ENCODE measurements at regions not wholly inside any gene's neighbourhood (a gene's known extent, or its start where the extent isn't known, plus 50 kb on each side); places are given as distances from the start of the nearest gene placed in this dataset.
"Not testable (repeated sequence)": the region's sequence is repeated elsewhere in the genome, so short reads cannot be mapped to it uniquely, and the experiment has no call there.

DNA sequence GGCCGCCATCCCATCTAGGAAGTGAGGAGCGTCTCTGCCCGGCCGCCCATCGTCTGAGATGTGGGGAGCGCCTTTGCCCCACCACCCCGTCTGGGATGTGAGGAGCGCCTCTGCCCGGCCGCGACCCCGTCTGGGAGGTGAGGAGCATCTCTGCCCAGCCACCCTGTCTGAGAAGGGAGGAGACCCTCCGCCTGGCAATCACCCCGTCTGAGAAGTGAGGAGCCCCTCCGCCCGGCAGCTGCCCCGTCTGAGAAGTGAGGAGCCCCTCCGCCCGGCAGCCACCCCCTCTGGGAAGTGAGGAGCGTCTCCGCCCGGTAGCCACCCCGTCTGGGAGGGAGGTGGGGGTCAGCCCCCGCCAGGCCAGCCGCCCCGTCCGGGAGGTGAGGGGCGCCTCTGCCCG lies 194.2 kb upstream of the FBXL4 start:
- not testable (repeated sequence) for DNase-seq (ENCODE audit: low read depth in 3 of 3)

DNA sequence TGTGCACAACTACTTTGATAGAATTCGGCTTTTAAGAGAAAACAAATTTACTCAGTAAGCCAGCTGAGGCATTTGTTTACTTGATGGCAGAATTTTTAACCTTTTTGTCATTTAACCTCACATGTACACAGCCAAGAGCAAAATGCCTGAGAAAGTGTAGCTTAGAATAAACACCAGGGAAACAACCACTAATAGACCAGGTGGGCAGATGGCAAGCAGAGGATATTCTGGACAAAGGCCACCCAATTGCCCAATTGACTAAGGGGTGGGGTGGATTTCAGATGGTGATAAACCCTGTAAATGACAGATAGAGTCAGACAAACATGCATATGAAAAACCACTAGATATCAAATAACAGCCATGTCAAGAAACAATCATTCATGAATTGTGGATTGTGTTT lies 190.7 kb upstream of the FBXL4 start:
- no peak for DNase-seq (ENCODE audit: low read depth in 3 of 3)

DNA sequence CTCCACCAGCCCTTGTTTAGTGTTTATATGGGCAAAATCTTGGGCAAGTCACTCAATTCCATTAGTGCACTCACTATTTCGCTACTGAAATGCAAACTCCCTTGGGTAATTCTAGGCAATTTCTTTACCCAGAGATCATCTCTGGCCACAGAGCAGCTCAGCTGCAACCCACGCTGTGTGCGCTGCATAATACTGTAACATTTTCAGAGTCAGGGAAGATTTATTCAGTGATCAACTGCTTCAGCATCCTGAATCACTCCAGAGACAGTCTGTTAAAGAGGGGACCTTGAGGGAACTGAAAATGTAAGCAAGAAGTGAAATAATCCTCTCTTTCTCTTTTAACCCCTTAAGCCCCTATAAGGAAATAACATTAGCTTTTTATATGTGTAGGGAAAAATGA lies 189.6 kb upstream of the FBXL4 start:
- DNase-seq (ENCODE audit: low read depth in 3 of 3) = no peak

DNA sequence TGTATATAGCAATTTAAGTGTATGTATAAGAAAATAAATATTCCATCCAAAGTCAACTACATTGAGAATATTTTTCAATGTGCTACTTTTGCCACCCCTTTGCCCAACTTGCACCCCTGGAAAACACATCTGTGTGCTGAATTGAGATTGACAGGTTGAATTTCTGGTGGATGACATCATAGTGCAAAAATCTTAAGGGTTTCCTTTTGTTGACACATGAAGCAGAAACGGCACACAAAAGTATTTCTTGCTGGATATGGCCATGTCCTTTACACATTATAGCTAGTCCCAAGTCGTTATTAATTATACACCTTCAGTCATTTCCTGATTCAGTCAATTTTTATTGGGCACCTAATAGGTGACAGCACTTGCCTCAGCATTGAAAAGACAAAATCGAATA lies 188.7 kb upstream of the FBXL4 start:
- DNase-seq (ENCODE audit: low read depth in 3 of 3) = no peak

DNA sequence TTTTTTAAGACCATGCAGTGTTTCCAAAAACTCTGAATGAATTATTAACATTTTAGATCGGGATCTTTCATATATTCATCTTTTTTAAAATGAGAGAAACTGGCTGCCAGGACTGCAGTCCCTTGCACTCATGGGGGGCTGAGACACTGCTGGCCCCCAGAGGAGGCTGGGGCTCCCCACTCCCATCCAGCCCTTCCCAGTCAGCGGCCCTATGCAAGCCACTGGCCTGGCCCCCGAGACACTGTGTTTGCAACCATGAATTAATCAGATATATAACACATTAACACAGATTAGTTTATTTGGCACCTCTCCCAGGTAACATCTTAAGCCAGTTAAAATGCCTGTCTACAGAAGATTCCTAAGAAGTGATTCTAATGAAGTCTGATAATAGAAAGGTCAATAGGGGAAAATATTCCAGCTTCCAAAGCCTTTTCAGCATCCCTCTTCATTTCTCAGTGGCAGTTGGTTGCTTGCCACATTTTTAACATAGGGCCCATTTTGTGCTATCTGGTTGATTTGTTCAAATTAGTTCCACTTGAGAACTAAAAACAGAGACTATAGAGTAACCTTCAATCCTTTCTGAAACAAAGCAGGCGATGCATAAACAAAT lies 184.4 kb upstream of the FBXL4 start:
- DNase-seq (ENCODE audit: low read depth in 3 of 3) = no peak

DNA sequence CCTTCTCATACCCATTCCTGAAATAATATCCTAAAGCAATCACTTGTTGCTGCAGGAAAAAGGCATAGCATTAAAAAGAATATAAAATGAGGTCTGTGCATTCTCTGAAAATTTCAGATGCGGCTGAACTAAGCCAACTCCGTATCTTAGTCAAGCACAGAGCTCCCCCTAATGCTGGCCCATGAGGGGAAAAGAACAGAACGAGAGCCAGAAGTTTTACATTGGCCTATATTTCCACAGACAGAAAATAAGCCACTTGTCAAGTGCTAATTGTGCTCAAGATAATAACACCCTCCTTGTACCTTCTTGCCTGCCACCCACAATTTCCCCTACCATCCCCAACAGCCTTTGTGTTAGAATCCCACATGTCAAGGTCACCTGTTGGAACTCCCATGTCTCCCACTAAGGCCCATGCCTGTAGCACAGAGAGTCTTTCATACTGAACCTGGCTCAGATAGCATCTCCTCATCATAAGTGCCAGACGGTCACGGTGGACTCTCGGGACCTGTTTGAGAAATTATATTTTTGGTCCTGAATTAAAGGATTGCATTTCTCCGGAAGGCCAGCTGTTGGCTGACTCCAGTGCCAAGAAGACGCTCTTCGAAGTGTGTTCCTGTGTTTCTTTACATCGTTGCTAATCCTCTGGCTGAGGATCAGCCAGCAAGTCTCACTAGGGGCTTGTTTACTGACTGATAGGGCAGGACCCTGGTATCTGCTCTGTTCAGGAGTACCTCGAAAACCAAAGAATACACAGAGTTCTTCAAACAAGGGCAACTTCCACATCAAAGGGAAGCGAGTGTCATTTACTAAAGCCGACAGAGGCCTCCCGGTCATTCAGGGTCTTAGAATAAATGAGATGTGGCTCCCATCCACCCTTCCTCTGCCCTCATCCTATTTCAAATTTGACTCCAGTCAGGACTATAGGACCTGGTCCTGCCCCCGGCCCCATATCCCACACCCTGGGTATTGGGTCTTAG lies 183.4 kb upstream of the FBXL4 start:
- DNase-seq (ENCODE audit: low read depth in 3 of 3) = no peak

DNA sequence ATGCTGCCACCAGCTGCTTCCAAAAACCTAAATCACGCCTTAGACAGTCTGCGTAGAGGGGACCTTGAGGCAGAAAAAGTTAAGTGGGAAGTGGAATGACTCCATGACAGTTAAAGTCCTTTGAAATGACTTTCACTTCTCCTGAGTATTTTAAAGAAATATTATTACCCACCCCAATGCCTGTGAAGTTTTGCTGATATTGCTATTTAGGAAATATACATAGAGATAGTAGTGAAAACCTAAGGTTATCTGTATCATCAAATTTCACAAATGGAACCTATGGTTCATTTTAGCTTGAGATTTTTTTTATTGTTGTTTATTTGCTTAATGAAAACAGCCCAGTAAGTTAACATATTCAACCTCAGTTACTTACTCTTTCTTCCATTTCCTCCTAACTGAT lies 182.1 kb upstream of the FBXL4 start:
- DNase-seq (ENCODE audit: low read depth in 3 of 3) = no peak

DNA sequence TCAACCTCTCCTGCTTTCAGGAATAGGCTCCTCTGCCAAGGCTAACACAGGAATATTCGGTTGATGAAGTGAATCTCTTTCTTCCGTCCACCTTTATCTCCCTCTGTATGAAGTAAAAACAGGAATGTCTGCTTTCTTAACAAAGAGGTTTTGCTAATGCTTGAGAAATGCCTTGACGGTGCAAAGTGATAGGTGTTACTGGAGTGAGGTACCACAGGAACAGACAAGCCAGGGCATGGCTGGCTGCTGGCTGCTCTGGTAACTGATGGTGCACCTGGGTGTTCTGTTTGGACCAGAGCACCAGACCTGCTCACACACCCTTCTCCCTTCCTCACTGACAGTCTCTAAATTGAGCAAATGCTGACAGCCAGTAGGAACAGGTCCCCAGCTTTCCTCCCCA lies 174.0 kb upstream of the FBXL4 start:
- DNase-seq (ENCODE audit: low read depth in 3 of 3) = no peak

DNA sequence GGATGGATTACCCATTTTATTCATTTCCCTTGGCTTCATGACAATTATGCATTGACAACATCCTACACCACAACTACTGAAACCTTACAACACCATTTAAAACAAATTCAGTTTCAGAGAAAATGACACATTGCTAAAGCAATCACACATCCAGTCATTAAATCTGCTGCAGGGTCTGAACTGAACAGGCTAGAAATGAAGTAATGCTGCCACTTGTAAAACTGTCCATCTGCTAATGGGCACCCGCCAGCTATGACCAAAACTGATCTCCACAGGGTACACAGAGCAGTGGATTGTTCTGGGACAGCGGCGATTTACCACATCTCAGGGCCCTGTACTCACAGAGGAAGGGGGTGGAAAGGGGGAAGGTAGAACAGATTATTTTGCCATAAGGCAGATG lies 172.9 kb upstream of the FBXL4 start:
- DNase-seq (ENCODE audit: low read depth in 3 of 3) = no peak

DNA sequence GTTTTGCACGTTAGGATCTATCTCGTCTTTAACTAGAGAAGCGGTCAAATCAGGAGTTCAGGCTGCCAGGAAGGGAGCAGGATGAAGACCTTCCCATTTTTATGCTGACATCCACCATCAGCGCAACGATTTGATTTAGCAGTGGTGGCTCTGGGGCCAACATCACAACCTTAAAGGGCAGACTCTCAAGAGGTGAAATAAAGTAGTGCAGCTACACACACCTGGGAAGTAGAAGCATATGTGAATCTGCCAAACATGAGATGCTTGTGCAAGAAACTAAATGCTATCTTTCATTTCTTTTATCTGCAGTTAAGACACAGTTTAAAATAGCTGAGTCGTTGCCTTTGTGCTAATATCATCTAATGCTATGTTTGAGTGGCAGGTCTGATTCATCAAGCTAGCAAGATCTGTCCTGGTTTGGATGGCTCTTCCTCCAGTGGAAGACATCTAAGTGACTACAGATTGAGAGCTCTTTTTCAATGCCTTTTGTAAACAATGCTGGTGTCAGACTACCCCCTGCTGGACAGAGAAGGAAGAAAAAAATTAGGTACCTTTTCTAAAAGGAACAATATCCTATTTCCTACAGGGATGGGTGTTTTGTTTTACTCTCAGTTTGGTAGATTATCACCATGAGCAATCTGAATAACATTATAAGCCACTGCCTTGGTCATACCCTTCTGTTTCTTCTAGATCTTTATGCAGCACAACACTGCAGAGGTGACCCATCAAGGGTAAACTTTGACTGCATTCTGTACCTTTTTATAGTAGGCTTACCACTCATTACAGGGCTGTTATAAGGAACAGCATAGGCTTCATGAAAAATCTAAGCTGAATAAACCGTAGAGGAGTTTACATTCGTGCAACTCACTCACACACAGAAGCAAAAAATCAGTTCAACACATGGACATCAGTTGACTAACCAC lies 171.6 kb upstream of the FBXL4 start:
- no peak for DNase-seq (ENCODE audit: low read depth in 3 of 3)

DNA sequence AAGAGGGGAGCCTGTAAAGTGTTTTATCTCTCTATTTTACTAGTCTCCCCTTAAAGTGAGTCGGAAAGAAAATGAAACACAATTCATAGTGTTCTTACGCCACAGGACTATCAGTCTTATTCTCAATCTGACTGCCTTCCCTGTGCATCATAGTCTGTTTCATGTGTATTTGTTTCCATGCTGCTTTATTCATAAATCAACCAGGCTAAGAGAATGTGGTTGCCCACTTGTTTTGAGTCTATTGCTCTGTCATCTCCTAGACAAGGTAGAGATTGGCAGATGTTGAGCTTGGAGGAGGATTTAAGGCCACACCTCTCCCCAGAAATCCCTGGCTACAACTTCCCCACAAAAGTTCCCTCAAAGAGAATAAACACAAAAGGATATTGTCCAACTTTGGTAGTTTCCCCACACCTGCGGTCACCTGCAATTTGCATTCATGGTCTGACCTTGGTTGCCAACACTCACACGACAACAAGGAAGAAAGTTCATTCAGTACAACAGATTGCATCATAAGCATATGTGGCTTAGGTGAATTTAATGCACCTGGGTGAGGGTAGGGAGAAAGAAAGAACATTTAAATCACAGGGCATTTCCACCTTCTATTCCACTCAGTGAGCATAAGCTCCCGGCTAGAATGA lies 167.1 kb upstream of the FBXL4 start:
- no peak for DNase-seq (ENCODE audit: low read depth in 3 of 3)

DNA sequence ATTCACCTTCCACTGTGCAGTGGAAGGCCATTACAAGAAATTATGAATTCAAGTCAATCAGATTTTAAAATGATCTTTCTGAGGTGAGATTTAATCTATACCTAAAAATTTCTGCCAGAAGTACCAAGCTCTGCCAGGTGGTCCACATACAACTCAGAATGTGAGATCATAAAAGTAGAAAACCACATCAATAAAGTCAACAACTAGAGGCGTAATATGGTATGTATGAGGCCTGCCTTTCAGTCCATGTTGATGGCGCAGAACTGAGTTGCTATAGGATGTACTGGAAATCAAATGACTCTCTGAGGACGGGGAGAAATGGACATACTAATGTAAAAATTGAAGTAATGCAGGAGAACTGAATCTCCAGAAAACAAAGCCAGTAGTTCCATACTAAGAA lies 163.8 kb upstream of the FBXL4 start:
- DNase-seq (ENCODE audit: low read depth in 3 of 3) = no peak

DNA sequence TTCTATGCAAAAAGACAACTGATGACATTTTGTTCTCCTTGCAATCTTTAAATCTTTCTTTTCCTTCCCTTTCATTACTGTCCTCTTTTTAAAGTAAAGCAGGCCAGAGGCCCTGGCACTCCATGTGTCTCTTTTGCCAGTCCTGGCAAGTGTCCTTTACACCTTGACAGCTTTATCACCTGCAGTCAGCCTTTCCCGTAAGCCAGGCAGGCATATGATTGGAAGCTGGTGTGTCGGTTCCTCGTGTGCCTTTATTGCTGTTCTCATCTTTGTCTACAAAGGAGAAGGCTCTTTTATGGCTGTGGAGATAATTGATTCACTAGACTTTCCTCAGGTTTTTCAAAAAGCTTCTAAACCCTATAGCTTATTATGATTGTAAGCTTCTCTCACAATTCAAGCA lies 162.3 kb upstream of the FBXL4 start:
- no peak for DNase-seq (ENCODE audit: low read depth in 3 of 3)

DNA sequence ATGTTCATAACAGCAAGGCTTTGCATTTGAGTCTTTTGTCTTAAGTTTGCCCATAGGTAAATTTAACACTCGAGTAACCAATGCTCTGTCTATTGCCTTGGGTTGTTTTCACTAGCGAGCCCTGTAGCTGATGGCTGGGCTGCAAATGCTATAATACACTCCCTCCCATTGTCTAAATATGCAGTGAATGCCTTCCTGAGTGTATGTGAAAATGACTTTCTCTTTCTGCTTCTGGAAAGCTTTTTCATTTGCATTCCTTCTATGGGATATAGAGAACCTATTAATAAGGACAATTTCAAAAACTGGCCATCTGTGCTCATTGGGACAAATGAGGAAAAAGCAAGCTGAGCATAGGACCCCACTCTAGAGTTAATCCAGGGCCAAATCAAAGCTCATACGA lies 156.5 kb upstream of the FBXL4 start:
- DNase-seq (ENCODE audit: low read depth in 3 of 3) = no peak

DNA sequence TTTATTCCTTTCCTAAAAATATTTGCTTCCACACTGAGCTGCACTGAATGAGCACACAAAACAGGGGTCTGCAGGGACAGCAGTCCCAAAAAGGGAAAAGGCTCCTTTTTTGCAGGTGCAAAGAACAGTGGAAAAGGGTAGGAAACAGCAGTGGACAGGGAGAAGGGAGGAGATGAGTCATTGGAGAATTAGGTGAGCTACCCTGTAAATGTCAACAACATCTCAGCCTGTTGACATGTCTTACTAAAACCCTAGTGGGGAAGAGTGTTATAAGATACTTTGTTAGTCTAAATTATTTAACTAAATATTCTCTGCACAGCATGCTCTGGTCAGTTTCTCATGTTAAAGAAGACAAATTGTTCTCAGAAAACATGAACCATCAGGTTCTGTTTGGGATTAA lies 151.5 kb upstream of the FBXL4 start:
- no peak for DNase-seq (ENCODE audit: low read depth in 3 of 3)

DNA sequence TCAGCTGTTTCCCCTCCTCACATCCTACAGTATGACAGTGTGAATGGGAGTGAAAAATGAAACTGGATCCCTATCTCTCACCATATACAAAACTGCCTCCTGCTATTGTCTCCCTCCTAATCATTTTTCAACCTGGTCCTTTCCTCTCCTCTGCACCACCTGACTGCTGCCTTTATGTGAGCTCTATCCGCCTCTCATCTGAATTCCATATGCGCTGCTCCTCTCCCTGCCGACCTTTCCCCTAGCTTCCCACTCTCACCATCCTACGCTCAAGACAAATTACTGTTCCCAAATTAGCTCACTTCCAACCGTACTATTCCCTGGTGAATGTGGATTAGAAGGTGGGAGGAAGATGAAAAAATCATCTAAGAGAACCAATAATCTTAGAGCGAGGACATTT lies 148.4 kb upstream of the FBXL4 start:
- DNase-seq (ENCODE audit: low read depth in 3 of 3) = no peak

DNA sequence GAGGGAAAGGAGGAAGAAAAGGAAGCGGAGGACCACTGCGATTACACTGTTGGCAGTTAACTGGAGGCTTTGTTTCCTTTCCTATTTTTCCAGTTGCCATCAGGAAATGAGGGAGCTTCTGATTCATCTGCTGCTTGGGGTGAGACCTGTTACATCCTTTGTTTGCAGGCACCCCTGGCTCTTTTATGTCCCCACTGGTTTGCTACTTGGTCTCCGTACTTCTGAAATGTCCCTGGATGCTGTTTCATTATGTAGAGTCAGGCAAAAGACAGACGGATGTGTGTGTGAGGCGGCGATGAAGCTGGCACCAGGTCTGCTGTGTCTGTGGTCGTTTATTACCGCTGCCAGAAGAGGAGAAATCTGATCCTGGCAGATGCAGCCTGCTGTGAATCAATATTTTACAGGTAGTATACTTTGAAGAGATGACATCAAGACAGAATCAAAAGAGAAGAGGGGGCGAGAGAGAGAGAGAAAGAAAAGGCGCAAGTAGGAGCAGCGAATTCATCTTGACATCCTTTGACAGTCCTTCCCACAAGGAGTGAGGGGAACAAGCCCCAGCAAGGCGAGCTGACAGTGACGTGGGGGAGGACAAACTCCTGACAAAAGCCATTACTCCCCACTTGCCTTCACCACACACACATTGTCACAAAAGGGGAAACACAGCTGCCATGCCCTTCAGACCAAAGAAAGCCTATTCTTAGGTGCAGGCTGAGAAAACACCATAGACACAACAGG lies 145.9 kb upstream of the FBXL4 start:
- no peak for DNase-seq (ENCODE audit: low read depth in 3 of 3)

DNA sequence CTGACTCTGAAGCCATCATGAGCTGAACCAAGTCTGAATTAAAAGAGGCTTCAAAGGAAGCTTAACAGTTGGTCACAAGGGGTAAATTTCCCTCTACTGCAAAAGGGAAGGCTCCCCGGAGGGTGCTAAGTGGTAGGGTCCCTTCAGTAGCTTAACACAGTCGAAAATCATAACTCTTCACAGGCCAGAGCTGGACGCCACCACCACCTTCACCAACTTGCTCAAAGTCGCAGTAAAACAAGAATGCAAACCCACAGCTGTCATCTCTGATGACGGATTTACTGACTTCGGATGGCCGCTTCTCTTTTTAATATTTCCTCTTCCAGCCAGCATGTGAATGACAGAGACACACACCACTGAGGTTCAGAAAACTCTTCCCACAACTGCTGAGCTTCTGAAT lies 144.7 kb upstream of the FBXL4 start:
- DNase-seq (ENCODE audit: low read depth in 3 of 3) = no peak

DNA sequence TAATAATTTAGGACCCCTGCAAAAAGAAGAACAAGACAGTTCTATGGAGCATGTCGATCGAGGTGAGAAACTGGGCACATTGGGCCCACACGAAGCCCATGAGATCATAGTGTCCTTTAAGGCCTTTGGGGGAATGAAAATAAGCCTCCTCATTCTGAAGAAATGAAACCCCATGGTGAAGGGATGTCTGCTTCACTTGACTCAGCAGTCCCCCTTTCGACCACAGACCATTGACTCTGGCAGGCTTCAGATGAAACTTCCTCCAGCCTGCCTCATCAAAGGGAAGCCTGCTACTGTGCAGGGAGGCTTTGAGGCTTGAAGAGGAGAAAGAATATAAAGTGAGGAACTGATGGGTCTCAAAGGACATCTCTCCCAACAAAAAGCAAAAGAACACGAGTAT lies 144.2 kb upstream of the FBXL4 start:
- DNase-seq (ENCODE audit: low read depth in 3 of 3) = no peak

DNA sequence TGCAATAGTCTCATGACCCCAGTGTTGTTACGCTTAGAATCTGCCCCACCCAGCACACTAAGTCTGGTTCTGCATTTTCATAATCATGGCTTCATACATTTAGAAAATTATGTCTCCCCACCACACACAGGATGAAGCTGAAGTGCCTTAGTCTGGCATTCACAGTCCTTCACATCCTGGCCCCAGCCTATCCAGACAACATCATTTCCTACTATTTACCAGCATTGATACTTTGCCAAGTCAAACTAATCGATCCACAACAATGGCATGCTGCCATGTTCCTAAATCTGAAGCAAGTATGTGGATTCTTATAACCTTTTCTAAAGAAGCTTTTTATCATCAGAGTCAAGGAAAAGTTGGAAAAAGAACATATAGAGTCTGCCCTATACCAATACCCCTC lies 132.4 kb upstream of the FBXL4 start:
- no peak for DNase-seq (ENCODE audit: low read depth in 3 of 3)

DNA sequence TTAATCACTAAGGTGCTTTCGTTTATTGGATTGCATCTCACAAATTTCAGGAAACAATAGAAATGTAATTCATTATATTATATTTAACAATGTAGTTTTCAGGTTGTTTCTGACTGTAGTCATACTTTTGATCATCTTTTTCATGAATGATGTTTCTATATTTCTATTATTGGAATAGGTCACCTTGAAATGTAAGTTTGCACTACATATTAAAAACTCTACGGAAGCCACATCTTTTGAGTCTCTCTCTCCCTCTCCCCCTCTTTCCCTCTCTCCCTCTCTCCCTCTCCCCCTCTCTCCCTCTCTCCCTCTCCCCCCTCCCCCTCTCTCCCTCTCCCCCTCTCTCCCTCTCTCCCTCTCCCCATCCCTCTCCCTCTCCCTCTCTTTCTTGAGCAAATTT lies 131.3 kb upstream of the FBXL4 start:
- no peak for DNase-seq (ENCODE audit: low read depth in 3 of 3)
